ENCODE measurements at regions not wholly inside any gene's neighbourhood (a gene's known extent, or its start where the extent isn't known, plus 50 kb on each side); places are given as distances from the start of the nearest gene placed in this dataset.
"Not testable (repeated sequence)": the region's sequence is repeated elsewhere in the genome, so short reads cannot be mapped to it uniquely, and the experiment has no call there.

DNA sequence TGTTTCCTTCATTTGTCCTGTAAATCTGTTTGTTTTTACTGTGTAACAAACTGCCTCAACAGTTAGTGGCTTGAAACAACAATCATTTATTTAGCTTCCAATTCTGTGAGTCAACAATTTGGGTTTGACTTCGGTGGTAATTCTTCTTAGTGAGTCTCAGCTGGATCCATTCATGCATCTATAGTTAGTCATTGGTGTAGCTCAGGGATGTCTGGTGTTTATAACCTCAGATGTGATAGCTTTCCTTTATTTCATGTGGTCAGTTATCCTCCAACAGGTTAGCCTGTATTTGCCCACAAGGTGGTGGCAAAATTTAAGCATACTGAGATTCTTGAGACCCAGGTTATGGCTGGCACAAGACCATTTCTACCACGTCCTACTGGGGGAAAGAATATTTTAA, 1267.2 kb downstream of the RAPGEF2 start:
- no peak for DNase-seq

DNA sequence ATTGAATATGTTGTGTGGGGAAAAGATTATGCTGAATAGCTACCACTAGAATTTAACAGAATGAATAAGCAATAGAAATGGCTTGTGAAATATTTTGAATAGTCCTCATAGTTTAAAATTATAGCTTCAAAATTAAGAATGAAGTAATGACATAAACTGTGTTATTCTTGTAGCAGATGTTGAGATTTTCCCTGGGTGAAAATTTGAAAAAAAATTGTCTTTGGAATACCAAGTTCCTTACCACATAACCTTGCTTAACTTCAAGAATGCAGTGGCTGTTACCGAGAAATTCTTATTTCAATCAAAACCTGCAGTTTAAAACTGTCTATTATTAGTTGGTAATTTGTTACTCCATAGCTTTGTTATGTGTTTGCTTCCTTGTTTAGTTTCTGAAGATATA, 1268.6 kb downstream of the RAPGEF2 start:
- DNase-seq: no peak

DNA sequence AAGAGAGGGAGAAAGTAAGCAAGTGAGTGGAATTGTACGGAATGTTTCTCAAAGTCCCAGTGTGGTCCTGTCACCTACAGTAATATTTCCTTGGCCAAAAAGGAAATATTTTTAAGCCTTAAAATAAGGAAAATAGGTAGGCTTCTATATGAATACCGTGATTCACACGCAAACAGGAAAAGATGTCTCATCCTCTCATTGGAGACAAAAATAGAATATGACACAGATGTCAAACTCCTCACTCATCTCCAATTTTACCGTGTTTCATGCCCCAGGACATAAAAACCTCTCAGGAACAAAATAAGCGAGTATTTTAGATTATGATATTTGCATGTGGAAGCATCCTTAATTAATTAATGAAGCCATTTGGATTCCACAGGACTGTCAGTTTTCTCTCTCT, 1269.5 kb downstream of the RAPGEF2 start:
- no peak for DNase-seq

DNA sequence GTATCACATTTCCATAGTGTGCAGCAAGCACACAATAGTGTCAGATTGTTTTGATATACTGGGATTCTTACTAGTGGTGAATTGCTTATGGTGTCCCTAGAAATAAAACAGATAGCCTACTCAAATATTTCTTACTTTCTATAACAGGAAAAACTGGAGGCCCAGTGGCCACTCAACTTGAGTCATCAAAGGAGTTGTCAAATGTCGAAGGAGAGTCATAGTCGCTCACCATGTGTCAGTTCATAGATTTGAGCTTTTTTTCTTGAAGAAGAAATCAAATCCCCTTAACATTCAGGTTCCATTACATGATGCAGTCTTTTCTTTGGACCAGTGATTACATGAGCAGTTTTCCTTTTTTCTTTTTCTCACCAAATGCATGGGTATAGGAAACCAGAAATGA, 1271.0 kb downstream of the RAPGEF2 start:
- no peak for DNase-seq

DNA sequence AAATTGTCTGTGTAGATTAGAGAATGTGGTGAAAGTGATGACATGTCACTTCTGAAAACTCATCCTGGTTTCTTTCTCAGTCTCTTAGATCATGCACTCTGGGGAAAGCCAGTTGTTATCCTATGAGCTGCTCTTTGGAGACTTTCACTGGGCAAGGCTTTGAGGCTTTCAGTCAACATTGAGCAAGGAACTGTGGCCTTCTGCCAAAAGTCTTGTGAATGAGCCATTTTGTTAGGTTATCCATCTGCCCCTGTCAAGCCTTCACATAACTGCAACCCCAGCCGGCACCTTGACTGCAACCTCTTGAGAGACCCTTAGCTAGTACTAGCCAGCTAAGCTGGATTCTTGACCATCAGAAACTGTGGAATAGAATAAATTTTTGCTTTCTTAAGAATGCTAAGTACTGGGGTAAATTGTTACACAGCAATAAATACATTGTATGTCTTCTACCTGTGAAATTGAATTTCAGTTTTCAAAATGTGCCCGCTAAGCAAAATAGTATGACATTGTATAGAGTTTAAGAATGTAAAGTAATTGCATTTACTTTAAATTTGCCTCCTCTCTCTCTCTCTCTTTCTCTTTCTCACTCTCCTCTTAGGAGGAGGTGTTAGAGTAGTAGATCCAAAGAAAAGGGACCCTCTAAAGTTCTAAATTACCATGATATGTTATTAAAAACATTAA, 1273.0 kb downstream of the RAPGEF2 start:
- no peak for DNase-seq

DNA sequence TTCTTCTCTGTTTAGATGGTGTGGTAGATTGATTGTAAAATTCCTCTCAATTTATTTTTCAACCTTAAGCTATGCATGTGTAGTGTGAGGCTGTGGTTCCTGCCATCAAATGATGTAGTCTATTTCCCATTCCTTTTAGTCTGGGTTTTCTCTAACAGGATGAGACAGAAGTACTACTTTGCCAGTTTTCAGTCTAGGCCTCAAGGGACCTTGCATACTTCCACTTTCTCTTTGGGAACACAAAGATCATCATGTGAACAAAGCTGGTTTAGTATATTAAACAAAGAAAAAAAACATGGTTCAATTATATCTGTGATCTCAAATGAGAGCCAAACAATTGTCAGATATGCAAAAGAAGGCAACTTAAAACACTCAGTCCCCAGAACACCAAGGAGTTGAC, 1284.0 kb downstream of the RAPGEF2 start:
- no peak for DNase-seq

DNA sequence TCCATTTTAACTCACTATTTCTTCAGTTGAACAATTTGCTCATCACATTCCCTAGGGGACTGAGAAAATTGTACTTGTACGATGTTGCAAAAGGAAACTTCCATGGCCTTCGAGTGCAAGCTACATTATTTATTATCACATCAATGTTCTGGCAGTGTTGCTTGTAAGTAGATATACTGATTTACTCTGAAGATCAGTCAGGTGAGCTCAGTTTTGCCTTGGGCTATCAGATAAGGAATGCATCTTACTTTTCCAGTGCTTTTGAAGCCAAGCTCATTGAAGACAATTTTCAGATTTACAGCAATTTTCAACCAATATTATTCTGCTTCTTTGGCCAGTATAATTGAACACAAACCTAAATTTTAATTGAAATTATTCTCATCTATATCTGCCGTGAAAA, 1296.9 kb downstream of the RAPGEF2 start:
- DNase-seq: no peak

DNA sequence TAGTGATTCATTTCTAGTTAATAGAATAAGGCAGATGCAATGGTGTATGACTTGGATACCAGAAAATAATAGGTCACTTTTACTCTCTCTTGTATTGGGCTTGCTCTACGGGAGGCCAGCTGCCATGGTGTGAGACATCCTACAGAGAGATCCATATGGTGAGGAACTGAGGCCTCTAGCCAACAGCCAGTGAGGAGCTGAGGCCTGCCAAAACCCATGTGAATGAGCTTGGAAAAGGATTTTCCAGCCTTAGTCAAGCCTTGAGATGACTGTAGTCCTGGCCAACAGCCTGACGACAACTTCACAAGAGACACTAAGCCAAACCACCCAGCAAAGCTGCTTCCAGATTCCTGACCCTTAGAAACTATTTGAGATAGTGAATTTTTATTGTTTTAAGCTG, 1300.2 kb downstream of the RAPGEF2 start:
- DNase-seq: no peak

DNA sequence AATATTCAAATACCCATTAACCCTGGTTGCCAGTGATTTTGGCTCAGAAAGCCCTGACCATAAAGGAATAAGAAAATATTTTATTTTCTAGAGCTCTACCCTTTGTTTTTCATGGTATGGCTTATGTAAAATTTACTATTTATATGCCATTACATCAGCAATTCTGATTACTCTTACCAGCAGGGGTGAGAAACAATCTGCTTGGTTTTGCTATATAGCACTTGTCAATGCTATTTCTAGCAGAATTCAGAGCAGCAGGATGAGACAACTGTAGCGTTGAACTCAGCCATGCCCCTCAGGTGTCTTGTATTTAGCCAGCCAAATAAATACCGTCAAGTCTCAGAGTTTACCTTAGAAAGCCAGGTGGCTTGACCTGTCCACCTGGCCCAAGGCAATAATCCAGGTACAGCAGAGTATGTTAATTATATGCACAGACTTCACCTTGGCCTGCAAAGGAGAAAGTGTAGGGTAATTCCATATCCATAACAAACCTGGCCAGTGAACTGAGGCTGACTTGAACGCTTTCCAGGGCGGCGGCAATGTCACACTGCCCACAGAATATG, 1303.5 kb downstream of the RAPGEF2 start:
- no peak for DNase-seq

DNA sequence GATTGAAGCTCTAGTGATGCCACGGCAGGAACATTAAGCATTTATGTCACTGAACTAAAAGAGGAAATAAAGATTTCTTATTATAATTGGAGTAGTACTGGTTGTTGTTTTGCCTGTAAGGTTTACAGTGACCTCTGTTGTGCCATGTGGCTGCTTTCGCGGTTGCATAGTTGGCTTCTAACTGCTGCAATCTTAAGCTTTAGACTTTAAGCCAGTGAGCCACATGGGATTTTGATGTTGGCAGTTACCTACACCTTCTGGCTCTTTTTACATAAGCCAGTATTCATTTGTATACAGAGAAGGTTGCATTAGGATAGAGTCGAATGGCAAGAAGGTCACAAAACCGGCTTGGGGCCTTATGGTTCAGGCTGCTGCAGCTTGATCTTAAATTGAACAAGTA, 1311.6 kb downstream of the RAPGEF2 start:
- DNase-seq: no peak

DNA sequence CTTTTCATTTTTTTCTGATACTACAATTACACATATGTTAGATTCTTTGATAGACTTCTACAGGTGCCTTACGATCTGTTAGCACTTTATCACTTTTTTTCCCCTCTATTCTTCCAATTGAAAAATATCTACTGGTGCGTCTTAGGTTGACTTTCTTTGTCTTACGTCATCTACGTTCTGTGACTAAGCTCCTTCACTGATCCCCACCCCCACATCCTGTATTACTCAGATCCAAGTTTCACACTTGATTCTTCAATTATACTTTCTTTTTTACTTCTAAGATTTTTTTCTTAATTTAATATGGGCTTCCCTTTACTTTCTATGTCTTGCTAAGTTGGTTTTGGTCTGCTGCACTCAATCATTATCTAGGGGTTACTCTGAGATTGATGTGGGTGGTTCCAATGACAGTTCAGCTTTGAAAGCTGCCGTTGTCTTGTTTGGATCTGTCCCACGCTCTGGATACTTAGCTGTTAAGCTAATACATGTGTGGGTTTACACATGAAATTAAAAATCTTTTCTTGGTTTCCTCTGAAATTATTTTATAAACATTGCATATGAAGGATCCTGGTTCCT, 1321.1 kb downstream of the RAPGEF2 start:
- DNase-seq: no peak

DNA sequence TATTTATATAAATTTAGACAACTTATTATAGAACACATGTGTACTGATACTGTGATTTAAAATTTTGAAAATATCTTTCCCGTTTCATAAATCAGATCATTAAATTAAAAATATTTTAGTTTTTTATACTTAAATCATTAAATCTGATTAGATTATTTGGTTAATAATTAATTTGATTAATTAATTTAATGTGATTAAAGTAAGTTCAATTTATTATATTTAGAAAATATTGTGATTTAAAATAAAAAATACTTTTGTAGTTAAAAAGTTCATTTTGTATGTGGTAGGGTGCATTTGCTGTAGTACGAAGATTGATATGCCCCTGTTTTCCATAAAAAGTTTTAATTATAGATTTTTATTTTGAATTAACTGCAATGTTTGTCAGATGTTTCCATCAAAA, 1323.4 kb downstream of the RAPGEF2 start:
- no peak for DNase-seq

DNA sequence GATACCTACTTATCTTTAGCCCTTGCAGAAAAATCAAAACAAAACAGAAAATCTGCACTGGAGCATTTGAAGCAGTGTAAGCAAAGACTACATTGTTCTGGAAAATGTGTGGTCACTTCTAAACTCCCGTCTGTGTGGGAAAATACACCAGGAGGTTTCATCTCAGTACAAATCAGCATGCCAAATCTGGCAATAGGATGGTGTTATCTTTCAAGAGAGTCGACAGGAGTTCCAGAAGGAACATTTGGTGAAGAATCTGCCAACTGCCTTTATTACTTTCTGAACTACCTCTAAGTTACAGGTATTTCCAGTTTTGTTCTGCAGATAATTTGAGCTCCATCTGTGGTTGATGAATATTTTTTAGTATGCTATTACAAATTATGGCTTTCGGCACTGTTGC, 1348.0 kb downstream of the RAPGEF2 start:
- no peak for DNase-seq

DNA sequence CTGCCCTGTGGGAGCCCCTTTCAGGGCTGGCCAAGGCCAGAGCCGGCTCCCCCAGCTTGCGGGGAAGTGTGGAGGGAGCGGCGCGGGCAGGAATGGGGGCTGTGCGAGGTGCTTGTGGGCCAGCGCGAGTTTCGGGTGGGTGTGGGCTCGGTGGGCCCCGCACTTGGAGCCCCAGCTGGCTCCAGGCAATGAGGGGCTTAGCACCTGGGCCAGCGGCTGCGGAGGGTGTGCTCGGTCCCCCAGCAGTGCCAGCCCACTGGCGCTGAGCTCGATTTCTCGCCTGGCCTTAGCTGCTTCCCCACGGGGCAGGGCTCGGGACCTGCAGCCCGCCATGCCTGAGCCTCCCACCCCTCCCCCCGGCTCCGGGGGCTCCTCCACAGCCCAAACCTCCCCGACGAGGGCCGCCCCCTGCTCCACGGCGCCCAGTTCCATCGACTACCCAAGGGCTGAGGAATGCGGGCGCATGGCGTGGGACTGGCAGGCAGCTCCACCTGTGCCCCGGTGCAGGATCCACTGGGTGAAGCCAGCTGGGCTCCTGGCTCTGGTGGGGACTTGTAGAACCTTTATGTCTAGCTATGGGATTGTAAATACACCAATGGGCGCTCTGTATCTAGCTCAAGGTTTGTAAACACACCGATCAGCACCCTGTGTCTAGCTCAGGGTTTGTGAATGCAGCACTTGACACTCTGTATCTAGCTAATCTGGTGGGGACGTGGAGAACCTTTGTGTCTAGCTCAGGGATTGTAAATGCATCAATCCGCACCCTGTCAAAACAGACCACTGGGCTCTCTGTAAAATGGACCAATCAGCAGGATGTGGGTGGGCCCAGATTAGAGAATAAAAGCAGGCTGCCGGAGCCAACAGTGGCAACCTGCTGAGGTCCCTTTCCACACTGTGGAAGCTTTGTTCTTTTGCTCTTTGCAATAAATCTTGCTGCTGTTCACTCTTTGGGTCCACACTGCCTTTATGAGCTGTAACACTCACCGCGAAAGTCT, 1379.1 kb downstream of the RAPGEF2 start:
- DNase-seq: not testable (repeated sequence)

DNA sequence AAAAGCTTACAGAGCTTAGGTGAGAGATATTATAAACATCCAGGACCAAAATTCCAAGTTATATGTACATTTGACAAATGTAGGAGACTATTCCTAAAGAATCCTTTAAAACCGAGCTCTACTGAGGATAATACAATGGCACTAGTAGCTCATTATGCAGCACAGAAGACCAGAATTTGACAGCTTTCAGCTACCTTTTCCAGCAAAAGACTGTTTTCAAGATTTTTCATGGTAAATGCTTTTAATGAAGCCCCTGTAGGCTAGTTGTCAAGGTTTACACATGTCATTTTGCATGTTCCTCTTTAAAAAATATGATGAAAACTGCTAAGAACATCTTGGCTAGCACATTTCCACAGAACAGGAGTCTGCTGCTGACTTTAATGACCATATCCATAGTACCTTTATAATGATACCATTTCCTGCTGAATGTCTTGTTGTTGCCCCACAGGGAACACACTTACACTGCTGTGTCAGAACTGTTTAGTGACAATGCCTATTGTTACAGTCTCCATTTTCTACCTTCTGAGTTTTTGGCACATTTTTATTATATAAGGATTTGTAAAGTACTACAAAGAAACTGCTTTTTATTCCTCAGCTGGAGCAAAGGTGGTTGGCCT, 1382.3 kb downstream of the RAPGEF2 start:
- DNase-seq: no peak

DNA sequence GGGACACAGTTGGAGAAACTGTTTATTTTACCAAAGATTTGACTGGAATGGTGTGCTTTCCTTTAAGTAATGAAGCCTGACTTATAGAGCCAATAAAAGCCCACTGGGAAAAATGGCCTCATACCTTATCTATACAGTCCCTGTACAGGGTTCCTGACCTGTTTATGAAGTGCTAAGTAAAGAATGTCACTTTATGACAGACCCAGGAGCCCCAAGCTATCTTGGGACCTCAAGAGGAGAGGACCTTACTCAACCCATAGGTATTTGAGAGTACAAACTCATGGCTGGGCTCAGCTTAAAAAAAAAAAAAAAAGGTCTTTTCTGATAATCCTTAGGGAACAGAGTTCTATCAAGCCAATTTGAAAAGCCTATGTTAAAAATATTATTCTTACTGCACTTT, 1389.3 kb downstream of the RAPGEF2 start:
- DNase-seq: no peak

DNA sequence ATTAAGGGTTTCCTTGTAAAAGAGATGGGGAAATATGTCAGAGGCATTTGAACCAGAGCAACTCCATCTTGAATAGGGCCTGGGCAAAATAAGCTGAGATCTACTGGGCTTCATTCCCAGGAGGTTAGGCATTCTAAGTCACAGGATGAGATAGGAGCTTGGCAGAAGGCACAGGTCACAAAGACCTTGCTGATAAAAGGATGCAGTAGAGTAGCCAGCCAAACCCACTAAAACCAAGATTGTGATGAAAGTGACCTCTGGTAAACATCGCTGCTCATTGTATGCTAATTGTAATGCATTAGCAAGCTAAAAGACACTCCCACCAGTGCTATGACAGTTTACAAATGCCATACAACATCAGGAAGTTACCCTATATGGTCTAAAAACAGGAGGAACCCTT, 1390.3 kb downstream of the RAPGEF2 start:
- DNase-seq: no peak

DNA sequence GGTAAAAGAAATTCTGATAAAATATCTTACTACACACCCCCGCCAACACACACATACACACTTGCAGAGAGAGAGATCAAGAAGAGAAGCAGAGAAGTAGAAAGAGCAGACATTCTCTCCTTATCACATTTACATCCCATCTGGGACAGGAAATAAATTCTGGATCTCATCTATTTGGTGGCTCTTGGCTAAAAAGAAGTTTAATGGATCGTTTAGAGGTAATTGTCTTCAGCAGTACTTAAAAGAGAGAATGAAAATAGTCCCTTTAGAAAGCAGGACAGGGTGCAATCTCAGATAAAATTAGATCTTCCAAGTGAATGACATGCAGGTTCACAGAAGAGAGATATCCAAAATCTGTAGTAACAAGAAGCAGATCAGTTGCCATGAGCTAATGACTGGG, 1392.5 kb downstream of the RAPGEF2 start:
- DNase-seq: no peak

DNA sequence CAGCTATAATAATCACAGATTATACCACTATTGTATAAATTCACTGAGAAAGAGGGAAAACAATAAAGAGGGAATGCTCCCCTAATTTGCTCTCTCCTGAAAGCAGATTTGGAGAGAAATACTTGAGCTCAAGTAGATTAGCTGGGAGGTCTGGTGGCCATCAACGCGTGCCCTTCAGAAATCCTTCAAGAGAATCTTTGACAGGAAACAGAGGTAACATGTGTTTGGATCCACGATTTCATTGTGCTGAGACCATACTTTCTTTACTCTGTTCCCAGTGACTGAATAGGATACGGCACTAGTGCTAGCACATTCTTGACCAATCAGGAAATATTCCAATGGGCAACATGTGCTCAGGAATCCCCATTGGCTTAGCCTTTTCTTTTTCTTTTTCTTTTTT, 1395.3 kb downstream of the RAPGEF2 start:
- no peak for DNase-seq

DNA sequence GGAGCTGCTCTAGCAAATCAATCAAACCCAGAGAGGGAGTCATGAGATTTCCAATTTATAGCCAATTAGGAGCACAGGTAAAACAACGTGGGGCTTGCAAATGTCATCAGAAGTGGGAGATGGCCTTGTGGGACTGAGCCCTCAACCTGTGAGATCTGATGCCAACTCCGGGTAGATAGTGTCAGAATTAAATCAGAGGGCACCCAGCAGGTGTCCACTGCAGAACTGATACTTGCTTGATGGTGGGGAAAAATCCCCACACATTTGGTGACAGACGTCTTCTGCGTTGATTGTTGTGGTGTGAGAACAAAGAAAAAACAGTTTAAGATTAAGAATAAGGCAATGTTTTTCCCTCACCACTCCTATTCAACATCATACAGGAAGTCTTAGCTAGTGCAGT, 1402.8 kb downstream of the RAPGEF2 start:
- no peak for DNase-seq

DNA sequence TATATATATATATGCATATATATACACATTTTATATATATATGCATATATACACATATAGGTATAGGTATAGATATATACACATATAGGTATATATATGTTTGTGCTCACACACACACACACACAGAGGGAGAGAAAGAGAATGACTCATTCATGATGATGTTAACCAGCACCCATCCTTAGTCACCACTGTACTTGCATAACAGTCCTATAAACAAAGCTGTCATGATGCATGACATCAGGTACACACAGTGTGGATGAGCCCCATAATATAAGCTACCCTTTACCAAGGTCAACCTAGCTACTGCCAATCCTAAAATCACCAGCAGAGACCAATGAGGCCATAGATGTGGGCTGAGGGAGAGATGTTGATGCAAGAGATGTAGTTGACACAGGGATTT, 1408.0 kb downstream of the RAPGEF2 start:
- DNase-seq: no peak

DNA sequence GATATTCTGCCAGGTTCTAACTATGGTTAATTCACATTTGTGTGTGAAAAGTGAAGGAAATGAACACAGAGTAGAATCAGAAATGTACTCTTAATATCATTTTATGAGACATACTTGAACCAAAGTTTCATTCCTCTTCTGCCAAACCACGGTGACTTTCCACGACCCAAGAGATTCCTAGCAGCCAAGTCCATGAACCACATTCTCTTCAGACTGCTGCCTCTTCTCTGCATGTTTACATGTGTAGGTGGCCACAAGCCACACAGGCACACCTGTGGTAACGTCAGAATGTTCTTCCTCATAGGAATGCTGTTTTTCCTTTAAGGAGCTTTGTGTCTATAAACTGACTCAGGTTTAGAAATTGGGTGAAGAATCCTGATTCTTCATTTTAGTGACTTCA, 1411.2 kb downstream of the RAPGEF2 start:
- DNase-seq: no peak

DNA sequence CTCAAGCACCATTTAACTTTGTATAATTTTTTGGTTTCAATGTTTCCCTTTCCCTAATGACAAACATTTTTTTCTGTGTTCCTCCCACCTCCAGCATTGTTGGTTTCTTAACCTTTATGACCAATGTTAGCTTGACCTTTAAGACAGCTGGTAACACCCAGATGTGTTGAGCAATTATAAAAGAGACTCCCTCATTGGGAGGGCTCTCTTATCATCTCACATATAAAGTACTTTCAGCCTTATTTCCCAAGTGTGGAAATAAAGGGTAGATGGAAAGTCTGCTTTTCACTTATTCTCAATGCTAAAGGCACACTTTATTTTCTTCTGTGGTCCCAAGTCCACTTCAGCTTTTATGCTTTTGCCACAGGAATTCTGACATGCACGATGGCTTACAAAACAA, 1420.4 kb downstream of the RAPGEF2 start:
- no peak for DNase-seq
